HCT116 (cell line): ENCODE measurements at regions not wholly inside any gene's neighbourhood (a gene's known extent, or its start where the extent isn't known, plus 50 kb on each side); places are given as distances from the start of the nearest gene placed in this dataset.

Source experiments
- ATAC-seq: fragments of 200-7000 bp; cut with Tn5 transposase; 2 replicates; pipeline ENCODE4 v1.9.1; 2020; ENCODE audit warnings: mild to moderate bottlenecking, moderate library complexity
- BruUV-seq: library from RNA; stranded (reverse); fragments of 400-500 nt; replicated peaks from 2 replicates; lab custom pipeline; 2021; lab: Mats Ljungman, UMichigan
- CTCF ChIA-PET: fragments of 300-600 bp; sonication (Branson Sonifier 250); formaldehyde crosslinking; loops from one replicate; lab custom pipeline; 2021; ENCODE audit warnings: antibody characterized with exemption; lab: Charles Lee
- POLR2A ChIA-PET: fragments of 300-600, 350-600 bp; sonication (Branson Sonifier 250); formaldehyde crosslinking; loops from one replicate; lab custom pipeline; 2021; ENCODE audit warnings: antibody characterized with exemption; lab: Charles Lee
- RAD21 ChIA-PET, 2 experiments: fragments of 300-600 bp; sonication (Branson Sonifier 250); formaldehyde crosslinking; loops; one replicate each; lab custom pipeline; 2023; ENCODE audit warnings: low total read pairs in 2 of 2; ENCODE audit not compliant: uncharacterized antibody in 2 of 2, unreplicated experiment in 2 of 2, low non-redundant PET in 1 of 2; lab: Charles Lee
- DNase-seq: peaks from one replicate; pipeline ENCODE4 v3.0.0-alpha.2; 2010; ENCODE audit warnings: low read depth, low spot score
- H2AFZ ChIP-seq: fragments of 200-600 bp; shearing (Covaris generic), sonication (generic); 2 replicates; pipeline ENCODE4 v1.6.1; 2017; ENCODE audit warnings: low read depth, mixed run types, mixed read lengths, antibody characterized with exemption, low read length; ENCODE audit not compliant: poor library complexity, severe bottlenecking
- H3K27ac ChIP-seq: 2 replicates; pipeline ENCODE4 v1.5.1; 2012; ENCODE audit warnings: low read depth, low read length
- H3K27me3 ChIP-seq: fragments of 200-600 bp; sonication (generic); 2 replicates; pipeline ENCODE4 v1.6.1; 2016; ENCODE audit warnings: mixed run types, low read length, mixed read lengths; ENCODE audit not compliant: insufficient read depth
- H3K36me3 ChIP-seq, 2 experiments: fragments of 200-500 bp in 1 of 2; fragments of 200-600 bp in 1 of 2; sonication (Bioruptor generic) in 1 of 2; sonication (generic) in 1 of 2; 2 replicates each; pipeline versions ENCODE4 v1.5.1 to v1.6.1; 2014 to 2016; ENCODE audit warnings: low read length in 2 of 2, inconsistent platforms in 1 of 2, mixed read lengths in 1 of 2, mixed run types in 1 of 2; ENCODE audit not compliant: insufficient read depth in 2 of 2, control insufficient read depth in 1 of 2
- H3K4me1 ChIP-seq, 2 experiments: fragments of 200-600 bp in 1 of 2; sonication (generic) in 1 of 2; 2 replicates each; pipeline versions ENCODE4 v1.5.1 to v1.6.1; 2012 to 2017; ENCODE audit warnings: low read length in 2 of 2, inconsistent platforms in 1 of 2, mild to moderate bottlenecking in 1 of 2, mixed read lengths in 1 of 2, mixed run types in 1 of 2, moderate library complexity in 1 of 2; ENCODE audit not compliant: insufficient read depth in 2 of 2, control insufficient read depth in 1 of 2
- H3K4me2 ChIP-seq: fragments of 200-600 bp; sonication (generic); 2 replicates; pipeline ENCODE4 v1.6.1; 2017; ENCODE audit warnings: mixed run types, low read length, mixed read lengths
- H3K4me3 ChIP-seq, 2 experiments: fragments of 200-600 bp in 1 of 2; sonication (generic) in 1 of 2; replicated peaks in 1 of 2; 2 replicates each; pipeline ENCODE4 v1.5.1; 2011 to 2016; ENCODE audit warnings: low read length in 2 of 2, control low read depth in 1 of 2, low read depth in 1 of 2, mild to moderate bottlenecking in 1 of 2, mixed read lengths in 1 of 2, mixed run types in 1 of 2
- H3K79me2 ChIP-seq: fragments of 200-600 bp; sonication (generic); 2 replicates; pipeline ENCODE4 v1.6.1; 2017; ENCODE audit warnings: mild to moderate bottlenecking, mixed run types, low read length, moderate library complexity, mixed read lengths; ENCODE audit not compliant: insufficient read depth
- H3K9ac ChIP-seq: fragments of 200-600 bp; sonication (generic); 2 replicates; pipeline ENCODE4 v1.6.1; 2016; ENCODE audit warnings: low read length, mixed read lengths
- H3K9me2 ChIP-seq: fragments of 200-600 bp; sonication (generic), shearing (Covaris generic); 2 replicates; pipeline ENCODE4 v1.6.1; 2017; ENCODE audit warnings: mixed run types, mild to moderate bottlenecking, moderate library complexity; ENCODE audit not compliant: insufficient read depth
- H3K9me3 ChIP-seq, 2 experiments: fragments of 200-500 bp in 1 of 2; fragments of 200-600 bp in 1 of 2; sonication (Bioruptor generic) in 1 of 2; sonication (generic) in 1 of 2; 2 replicates each; pipeline ENCODE4 v1.6.1; 2014 to 2017; ENCODE audit warnings: low read length in 2 of 2, mixed read lengths in 2 of 2, inconsistent platforms in 1 of 2, low read depth in 1 of 2, mild to moderate bottlenecking in 1 of 2, mixed run types in 1 of 2, moderate library complexity in 1 of 2; ENCODE audit not compliant: control insufficient read depth in 1 of 2, insufficient read depth in 1 of 2
- H4K20me1 ChIP-seq: fragments of 200-600 bp; sonication (generic), shearing (Covaris generic); 2 replicates; pipeline ENCODE4 v1.6.1; 2017; ENCODE audit warnings: mixed run types, mild to moderate bottlenecking, moderate library complexity; ENCODE audit not compliant: insufficient read depth
- ELF1 ChIP-seq: IDR thresholded peaks from 2 replicates; pipeline ENCODE4 v1.6.1; 2012; ENCODE audit warnings: low read depth, borderline replicate concordance
- JUND ChIP-seq: IDR thresholded peaks from 2 replicates; pipeline ENCODE4 v1.6.1; 2012
- TCF7L2 ChIP-seq: IDR thresholded peaks from 2 replicates; pipeline ENCODE4 v1.7.0; 2011; ENCODE audit warnings: borderline replicate concordance, inconsistent platforms; ENCODE audit not compliant: insufficient read depth, insufficient read length; ENCODE audit errors: extremely low read depth
- intact Hi-C: fragments of 100-400 bp; cut with micrococcal nuclease; formaldehyde crosslinking; loops from 2 replicates; pipeline ENCODE4 v1.10.0; 2022
- TF ChIP-seq, protein P1 (sequence below): IDR thresholded peaks from 2 replicates; pipeline ENCODE4 v1.6.1; 2012; ENCODE audit warnings: low read depth

DNA sequence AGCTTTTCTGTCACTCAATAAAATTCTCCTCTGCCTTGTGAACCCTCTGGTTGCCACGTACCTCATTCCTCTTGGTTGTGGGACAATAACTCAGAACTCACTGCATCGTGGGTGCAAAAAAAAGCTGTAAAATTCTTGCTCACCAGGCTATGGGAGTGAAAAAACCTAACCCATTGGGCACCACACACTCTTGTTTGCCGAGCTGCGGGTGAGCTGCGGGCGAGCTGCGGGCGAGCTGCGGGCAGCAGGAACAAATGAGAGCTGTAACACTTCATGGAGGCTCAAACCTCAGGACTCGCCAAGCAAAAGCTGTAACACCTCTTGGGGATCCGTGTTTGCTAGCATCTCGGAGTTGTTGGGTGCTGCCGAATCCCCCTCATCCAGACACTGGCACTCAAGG, 641.3 kb upstream of the CHRM3 start:
- POLR2A ChIA-PET, result no interaction called here
- peaks cover 8 to 20% of the 10 kb centered on the region in 2 experiments; a peak in 2 of 4 replicates for H3K9me3 ChIP-seq
- no peaks in the 10 kb centered on the region for H3K4me1 ChIP-seq
- no peaks in the 10 kb centered on the region for H3K79me2 ChIP-seq
- DNase-seq, result no peak
- no peak overlapping the region for H3K27ac ChIP-seq
- no peaks in the 10 kb centered on the region for H3K36me3 ChIP-seq
- no peak overlapping the region for H3K4me2 ChIP-seq
- no peaks in the 10 kb centered on the region for H3K27me3 ChIP-seq
- no peak overlapping the region for H3K4me3 ChIP-seq
- no peak overlapping the region for H2AFZ ChIP-seq
- no peaks in the 10 kb centered on the region for H4K20me1 ChIP-seq
- no peak overlapping the region for H3K9ac ChIP-seq
- ATAC-seq, result no peak
- BruUV-seq, result no TSS peak
- TF ChIP-seq ELF1, result no peak
- TF ChIP-seq, all 23 proteins: peak for 0
- ChIA-PET RAD21 (no interaction called here), CTCF (no interaction called here)
- intact Hi-C loops, result no loop called here
- no peaks in the 10 kb centered on the region for H3K9me2 ChIP-seq

DNA sequence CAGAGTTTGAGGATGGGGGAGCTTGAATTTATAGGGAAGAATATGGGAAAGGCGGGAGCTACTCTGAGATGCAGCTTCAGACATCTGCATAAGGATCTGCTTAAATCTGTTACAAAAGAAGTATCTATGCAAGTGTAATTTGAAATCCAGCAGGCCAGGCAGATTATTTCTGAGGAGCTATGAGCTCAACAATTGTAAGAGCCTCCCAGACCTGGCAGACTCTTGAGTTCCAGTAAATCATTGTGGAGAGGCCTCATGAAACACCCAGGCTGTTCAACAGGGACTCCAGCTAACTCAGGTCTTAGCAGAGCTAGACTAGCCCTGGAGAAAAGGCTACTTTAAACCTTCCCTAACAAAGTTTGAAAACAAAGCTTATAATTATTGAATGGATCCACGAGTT, 647.5 kb upstream of the CHRM3 start:
- H2AFZ ChIP-seq, result no peak overlapping the region
- no peaks in the 10 kb centered on the region for H3K36me3 ChIP-seq
- TF ChIP-seq JUND, result no peak
- no peak for TF ChIP-seq TCF7L2
- TF ChIP-seq, protein P1, sequence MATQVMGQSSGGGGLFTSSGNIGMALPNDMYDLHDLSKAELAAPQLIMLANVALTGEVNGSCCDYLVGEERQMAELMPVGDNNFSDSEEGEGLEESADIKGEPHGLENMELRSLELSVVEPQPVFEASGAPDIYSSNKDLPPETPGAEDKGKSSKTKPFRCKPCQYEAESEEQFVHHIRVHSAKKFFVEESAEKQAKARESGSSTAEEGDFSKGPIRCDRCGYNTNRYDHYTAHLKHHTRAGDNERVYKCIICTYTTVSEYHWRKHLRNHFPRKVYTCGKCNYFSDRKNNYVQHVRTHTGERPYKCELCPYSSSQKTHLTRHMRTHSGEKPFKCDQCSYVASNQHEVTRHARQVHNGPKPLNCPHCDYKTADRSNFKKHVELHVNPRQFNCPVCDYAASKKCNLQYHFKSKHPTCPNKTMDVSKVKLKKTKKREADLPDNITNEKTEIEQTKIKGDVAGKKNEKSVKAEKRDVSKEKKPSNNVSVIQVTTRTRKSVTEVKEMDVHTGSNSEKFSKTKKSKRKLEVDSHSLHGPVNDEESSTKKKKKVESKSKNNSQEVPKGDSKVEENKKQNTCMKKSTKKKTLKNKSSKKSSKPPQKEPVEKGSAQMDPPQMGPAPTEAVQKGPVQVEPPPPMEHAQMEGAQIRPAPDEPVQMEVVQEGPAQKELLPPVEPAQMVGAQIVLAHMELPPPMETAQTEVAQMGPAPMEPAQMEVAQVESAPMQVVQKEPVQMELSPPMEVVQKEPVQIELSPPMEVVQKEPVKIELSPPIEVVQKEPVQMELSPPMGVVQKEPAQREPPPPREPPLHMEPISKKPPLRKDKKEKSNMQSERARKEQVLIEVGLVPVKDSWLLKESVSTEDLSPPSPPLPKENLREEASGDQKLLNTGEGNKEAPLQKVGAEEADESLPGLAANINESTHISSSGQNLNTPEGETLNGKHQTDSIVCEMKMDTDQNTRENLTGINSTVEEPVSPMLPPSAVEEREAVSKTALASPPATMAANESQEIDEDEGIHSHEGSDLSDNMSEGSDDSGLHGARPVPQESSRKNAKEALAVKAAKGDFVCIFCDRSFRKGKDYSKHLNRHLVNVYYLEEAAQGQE, result no peak
- H3K4me3 ChIP-seq, result no peak overlapping the region
- intact Hi-C loops, result no loop called here
- RAD21 ChIA-PET, result no interaction called here
- H3K27me3 ChIP-seq, result no peaks in the 10 kb centered on the region
- ATAC-seq, result no peak
- no peaks in the 10 kb centered on the region for H3K9me2 ChIP-seq
- CTCF ChIA-PET, result no interaction called here
- no peaks in the 10 kb centered on the region for H3K79me2 ChIP-seq
- no peak overlapping the region for H3K9ac ChIP-seq
- H3K27ac ChIP-seq, result no peak overlapping the region
- H3K9me3 ChIP-seq, result peaks cover 9 to 13% of the 10 kb centered on the region in 2 experiments; a peak in 2 of 4 replicates
- no peaks in the 10 kb centered on the region for H3K4me1 ChIP-seq
- H3K4me2 ChIP-seq, result no peak overlapping the region
- no peaks in the 10 kb centered on the region for H4K20me1 ChIP-seq
- no peak for DNase-seq
- BruUV-seq, result no TSS peak
- POLR2A ChIA-PET, result no interaction called here
